ENCODE measurements at regions not wholly inside any gene's neighbourhood (a gene's known extent, or its start where the extent isn't known, plus 50 kb on each side); places are given as distances from the start of the nearest gene placed in this dataset.

GRCh38 chr5:125634216-125634835 is 788.9 kb upstream of the GRAMD2B start:
- H3K27me3 ChIP-seq (ENCODE audit: control insufficient read depth, insufficient read depth, low read length): no peaks in the 10 kb centered on the region
- H3K36me3 ChIP-seq (ENCODE audit: control insufficient read depth, insufficient read depth, low read length): no peaks in the 10 kb centered on the region
- H3K4me3 ChIP-seq (ENCODE audit: low read depth, low read length): no peak overlapping the region
- no peak for TF ChIP-seq CTCF (IDR thresholded peaks at IDR 0.05; ENCODE audit: insufficient read depth, low read length, poor library complexity, severe bottlenecking)
- DNase-seq (ENCODE audit: low read depth): no peak

- no peaks in the 10 kb centered on the region for H3K27me3 ChIP-seq (ENCODE audit: control insufficient read depth, insufficient read depth, low read length)
- no peak for DNase-seq (ENCODE audit: low read depth)
- no peak for TF ChIP-seq CTCF (IDR thresholded peaks at IDR 0.05; ENCODE audit: insufficient read depth, low read length, poor library complexity, severe bottlenecking)
- no peak overlapping the region for H3K4me3 ChIP-seq (ENCODE audit: low read depth, low read length)
- no peaks in the 10 kb centered on the region for H3K36me3 ChIP-seq (ENCODE audit: control insufficient read depth, insufficient read depth, low read length)
Observed at GRCh38 chr5:125639858-125640257, 783.4 kb upstream of the GRAMD2B start.

- no peak overlapping the region for H3K4me3 ChIP-seq (ENCODE audit: low read depth, low read length)
- H3K27me3 ChIP-seq (ENCODE audit: control insufficient read depth, insufficient read depth, low read length): no peaks in the 10 kb centered on the region
- no peak for TF ChIP-seq CTCF (IDR thresholded peaks at IDR 0.05; ENCODE audit: insufficient read depth, low read length, poor library complexity, severe bottlenecking)
- no peaks in the 10 kb centered on the region for H3K36me3 ChIP-seq (ENCODE audit: control insufficient read depth, insufficient read depth, low read length)
- no peak for DNase-seq (ENCODE audit: low read depth)
Observed at GRCh38 chr5:125652761-125653160, 770.4 kb upstream of the GRAMD2B start.

GRCh38 chr5:125654392-125654791 is 768.8 kb upstream of the GRAMD2B start:
- Histone ChIP-seq H3K36me3 (ENCODE audit: control insufficient read depth, insufficient read depth, low read length) (no peaks in the 10 kb centered on the region), H3K27me3 (ENCODE audit: control insufficient read depth, insufficient read depth, low read length) (no peaks in the 10 kb centered on the region), H3K4me3 (ENCODE audit: low read depth, low read length) (no peak overlapping the region)
- DNase-seq (ENCODE audit: low read depth): no peak
- TF ChIP-seq CTCF (IDR thresholded peaks at IDR 0.05; ENCODE audit: insufficient read depth, low read length, poor library complexity, severe bottlenecking): no peak

GRCh38 chr5:125655156-125655555 is 768.1 kb upstream of the GRAMD2B start:
- H3K4me3 ChIP-seq (ENCODE audit: low read depth, low read length): no peak overlapping the region
- no peaks in the 10 kb centered on the region for H3K27me3 ChIP-seq (ENCODE audit: control insufficient read depth, insufficient read depth, low read length)
- no peaks in the 10 kb centered on the region for H3K36me3 ChIP-seq (ENCODE audit: control insufficient read depth, insufficient read depth, low read length)
- no peak for TF ChIP-seq CTCF (IDR thresholded peaks at IDR 0.05; ENCODE audit: insufficient read depth, low read length, poor library complexity, severe bottlenecking)
- DNase-seq (ENCODE audit: low read depth): no peak

GRCh38 chr5:125657936-125658335 is 765.3 kb upstream of the GRAMD2B start:
- Histone ChIP-seq H3K27me3 (ENCODE audit: control insufficient read depth, insufficient read depth, low read length) (no peaks in the 10 kb centered on the region), H3K36me3 (ENCODE audit: control insufficient read depth, insufficient read depth, low read length) (no peaks in the 10 kb centered on the region), H3K4me3 (ENCODE audit: low read depth, low read length) (no peak overlapping the region)
- no peak for TF ChIP-seq CTCF (IDR thresholded peaks at IDR 0.05; ENCODE audit: insufficient read depth, low read length, poor library complexity, severe bottlenecking)
- DNase-seq (ENCODE audit: low read depth): no peak

Measured in kidney epithelial cell (primary cell).